HepG2 (cell line): ENCODE measurements at regions not wholly inside any gene's neighbourhood (a gene's known extent, or its start where the extent isn't known, plus 50 kb on each side); places are given as distances from the start of the nearest gene placed in this dataset.

Source experiments
- FOXA3 ChIP-seq: IDR thresholded peaks from 2 replicates; pipeline ENCODE4 v1.6.1; 2016; ENCODE audit warnings: missing genetic modification reagents, missing compliant biosample characterization
- JUND ChIP-seq: sonication (generic); formaldehyde crosslinking; IDR thresholded peaks from 2 replicates; pipeline ENCODE4 v1.8.0; 2022; ENCODE audit warnings: mild to moderate bottlenecking, missing genetic modification reagents
- POLR2A ChIP-seq, 2 experiments: IDR thresholded peaks; 2 replicates each; pipeline ENCODE4 v1.6.1; 2011; ENCODE audit warnings: low read depth in 2 of 2, low read length in 2 of 2, mild to moderate bottlenecking in 1 of 2, moderate library complexity in 1 of 2; ENCODE audit not compliant: insufficient read depth in 1 of 2
- TBP ChIP-seq: sonication (generic); formaldehyde crosslinking; IDR thresholded peaks from 2 replicates; pipeline ENCODE4 v1.5.0; 2020; ENCODE audit warnings: missing genetic modification reagents
- ZBTB8A ChIP-seq: sonication (generic); formaldehyde crosslinking; IDR thresholded peaks from 2 replicates; pipeline ENCODE4 v1.4.0; 2020; ENCODE audit warnings: mild to moderate bottlenecking, low read depth, missing genetic modification reagents, borderline replicate concordance

DNA sequence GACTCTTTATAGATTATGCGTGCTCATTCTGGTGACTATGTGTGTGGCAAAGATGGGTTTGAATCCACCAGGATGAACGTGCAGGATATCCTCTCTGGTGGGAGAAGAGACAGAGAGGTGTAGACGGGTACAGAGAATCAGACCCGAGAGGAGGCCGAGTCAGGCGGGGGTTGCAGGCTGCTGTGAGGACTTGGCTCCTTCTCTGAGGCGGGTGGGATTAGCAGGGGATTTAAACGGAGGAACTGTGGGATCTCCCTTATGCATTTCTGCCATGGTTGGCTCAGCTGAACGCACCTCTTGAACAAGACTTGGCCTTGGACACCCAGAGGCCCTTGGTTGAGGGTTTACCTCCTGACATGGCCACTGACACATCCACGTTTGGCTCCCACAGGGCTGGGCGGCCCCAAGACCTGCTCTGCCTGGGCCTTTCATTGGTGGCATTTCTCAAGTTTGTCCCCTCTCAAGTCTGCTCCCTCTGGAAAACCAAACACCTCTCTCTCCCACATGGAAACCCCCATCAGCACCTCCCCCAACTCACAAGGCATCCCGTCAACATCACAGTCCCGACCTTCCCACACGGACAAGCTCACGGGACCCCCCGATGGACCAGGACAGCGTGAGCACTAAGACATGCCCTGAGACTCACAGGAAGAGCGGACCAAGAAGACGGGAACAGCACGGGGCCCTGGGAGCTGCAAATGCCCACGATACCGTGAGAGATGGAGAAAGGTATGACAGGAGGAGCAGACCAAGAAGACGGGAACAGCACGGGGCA is 158.3 kb downstream of the RTP5 start:
- TF ChIP-seq POLR2A (IDR thresholded peaks at IDR 0.05; ENCODE audit: insufficient read depth in 1 of 2, low read depth in 2 of 2, low read length in 2 of 2) (no peak), TBP (no peak), ZBTB8A (CRISPR knock-in tag) (no peak), JUND (CRISPR knock-in tag) (no peak), FOXA3 (no peak)
